HG03342 (cell line): ENCODE measurements at regions not wholly inside any gene's neighbourhood (a gene's known extent, or its start where the extent isn't known, plus 50 kb on each side); places are given as distances from the start of the nearest gene placed in this dataset.

ENCODE experiments used
- ATAC-seq: cut with Tn5 transposase; IDR thresholded peaks from one replicate; pipeline ENCODE4 v1.9.1; 2021; ENCODE audit warnings: mild to moderate bottlenecking, moderate library complexity; ENCODE audit not compliant: unreplicated experiment

DNA sequence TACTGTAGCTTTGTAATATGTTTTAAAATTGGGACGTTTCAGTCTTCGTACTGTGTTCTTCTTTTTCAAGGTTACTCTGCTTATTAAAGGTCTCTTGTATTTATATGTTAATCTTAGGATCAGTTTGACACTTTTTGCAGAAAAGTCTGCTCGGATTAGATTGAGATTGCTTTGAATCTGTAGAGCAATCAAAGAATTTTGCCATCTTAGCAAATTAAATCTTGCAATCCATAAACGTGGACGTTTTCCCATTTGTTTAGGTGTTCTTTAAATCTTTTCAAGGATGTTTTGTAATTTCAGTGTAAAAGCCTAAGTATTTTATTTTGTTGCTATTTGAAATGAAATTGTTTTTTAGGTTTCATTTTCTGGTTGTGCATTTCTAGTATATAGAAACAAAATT lies 78.0 kb upstream of the GTSF1L start:
- no peak for ATAC-seq

DNA sequence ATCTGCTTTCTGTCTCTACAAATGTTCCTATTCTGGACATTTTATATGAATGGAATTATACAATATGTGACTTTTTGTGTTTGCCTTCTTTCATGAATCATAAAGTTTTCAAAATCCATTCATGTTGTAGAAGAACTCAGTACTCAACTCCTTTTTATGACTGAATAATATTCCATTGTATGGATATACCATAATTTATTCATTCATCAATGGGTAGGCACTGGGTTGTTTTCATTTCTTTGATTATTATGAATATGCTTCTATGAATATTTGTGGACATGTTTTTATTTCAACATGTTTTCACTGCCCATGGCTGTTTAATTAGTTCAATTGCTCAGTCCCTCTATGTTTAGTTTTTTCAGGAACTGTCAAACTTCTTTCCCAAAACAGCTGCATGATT lies 76.5 kb upstream of the GTSF1L start:
- ATAC-seq = no peak

DNA sequence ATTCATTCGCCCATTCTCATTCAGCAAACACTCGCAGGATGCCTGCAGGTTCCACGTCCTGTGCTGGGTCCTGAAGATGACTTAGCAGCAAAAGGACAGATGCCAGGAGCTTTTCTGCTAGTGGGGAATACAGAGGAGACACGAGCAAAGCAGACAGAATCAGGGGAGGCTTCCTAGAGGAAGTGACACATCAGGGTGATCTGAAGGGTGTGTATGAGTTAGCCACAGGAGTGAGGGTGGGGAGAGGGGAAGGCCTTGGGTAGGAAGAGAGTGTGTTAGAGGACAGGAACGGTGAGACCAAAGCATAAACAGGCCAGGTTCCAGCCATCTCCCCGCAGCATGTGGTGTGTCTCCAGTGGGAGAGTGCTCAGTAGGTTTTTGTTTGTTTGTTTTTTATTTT lies 73.4 kb upstream of the GTSF1L start:
- no peak for ATAC-seq

DNA sequence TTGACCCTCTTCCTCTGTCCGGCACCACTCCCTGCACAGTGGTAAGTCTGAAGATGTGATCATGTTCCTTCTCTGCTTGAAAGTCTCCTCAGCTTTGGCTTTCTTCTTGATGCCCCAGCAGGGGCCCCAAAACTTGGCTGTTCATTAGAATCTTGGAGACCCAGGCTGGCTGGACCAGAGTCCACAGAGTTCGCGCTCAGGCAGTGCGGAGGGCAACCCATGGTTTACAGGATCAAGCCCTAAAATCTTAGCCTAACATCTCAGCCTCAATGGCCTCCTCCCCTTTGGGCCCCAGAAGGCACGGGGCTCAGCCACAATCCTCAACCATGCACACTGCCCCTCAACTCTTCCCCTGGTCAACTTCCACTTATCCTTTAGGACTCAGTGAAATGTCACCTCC lies 72.9 kb upstream of the GTSF1L start:
- ATAC-seq = no peak

DNA sequence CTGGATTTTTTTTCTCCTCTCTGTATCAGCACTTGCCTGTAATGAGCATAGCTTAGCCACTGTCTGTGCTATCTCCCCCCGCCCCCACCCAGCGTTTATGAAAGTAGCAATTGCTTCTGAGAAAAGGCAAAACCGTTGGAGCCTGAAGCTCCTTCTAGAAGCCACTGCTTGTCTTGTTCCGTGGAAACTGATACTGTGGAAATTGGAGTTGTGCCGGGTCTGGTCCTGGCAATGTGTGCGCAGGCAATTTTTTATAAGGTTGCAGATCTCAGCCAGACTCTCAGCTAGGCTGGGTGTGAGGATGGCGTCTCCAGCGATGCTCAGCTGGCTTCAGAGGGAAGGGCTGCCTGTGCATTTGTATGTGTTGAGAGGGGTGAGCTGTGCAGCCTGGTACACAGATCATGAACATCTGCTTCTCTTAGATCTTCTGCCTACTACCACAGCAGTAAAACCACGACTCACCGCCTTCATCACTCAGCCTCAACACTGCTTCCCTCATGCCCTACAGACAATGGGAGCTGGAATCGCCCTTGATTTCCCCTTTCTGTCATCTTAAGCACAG lies 72.4 kb upstream of the GTSF1L start:
- ATAC-seq = no peak

DNA sequence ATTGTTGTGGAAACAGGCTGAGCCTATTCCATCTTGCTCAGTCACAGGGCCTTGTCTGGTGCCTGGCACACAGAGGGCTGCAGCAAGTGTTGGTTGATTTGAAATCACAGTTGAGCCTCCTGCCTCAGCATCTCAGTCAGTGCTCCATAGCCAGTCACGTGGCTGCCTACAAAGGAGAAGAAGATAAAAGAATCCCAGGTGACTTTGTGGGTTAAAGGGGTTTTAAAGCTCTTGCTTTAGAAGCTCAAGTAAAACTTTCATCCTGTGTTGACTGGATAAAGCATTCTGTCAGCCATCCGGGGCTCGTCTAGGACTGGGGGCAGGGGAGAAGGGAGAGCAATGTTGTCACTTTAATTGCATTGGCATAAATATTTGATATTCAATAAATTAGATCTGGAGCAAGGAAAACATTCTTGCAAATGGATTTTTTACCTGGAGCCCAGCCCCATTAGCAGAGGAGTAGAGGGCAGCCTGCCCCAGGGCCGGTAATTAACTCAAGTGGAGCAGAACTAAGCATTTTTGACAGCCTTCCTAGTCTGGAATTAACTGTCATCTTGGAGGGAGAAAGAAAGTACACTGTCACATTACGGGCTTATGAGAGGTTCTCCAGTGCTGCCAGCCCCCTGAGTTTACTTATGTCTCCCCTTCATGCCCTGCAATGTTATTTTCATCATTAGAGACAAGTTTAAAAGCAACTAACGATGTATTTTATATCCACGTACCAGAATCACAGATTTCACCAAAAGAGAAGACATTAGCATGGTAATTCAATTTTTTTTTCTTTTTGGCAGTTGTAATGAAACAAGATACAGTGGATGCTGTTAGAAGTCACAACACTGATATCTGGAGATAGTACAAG lies 71.7 kb upstream of the GTSF1L start:
- no peak for ATAC-seq

DNA sequence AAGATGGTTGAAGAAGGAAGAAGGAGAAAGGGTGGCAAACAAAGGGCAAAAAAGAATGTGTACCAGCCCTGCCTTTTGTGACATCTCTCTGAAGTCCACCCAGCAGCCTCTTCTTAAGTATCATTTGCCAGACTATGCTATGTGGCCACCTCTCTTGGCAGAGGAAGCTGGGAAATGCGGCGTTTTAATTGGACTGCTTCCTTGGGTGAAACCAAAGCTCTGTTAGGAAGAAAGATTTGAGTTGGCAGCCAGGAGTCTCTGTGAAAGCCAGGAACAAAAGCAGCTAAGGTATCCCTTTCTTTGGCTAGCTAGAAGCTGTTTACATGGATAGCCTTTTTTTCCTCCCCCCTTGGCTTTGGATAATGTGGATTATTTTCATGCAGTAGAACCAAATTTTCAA lies 67.5 kb upstream of the GTSF1L start:
- no peak for ATAC-seq

DNA sequence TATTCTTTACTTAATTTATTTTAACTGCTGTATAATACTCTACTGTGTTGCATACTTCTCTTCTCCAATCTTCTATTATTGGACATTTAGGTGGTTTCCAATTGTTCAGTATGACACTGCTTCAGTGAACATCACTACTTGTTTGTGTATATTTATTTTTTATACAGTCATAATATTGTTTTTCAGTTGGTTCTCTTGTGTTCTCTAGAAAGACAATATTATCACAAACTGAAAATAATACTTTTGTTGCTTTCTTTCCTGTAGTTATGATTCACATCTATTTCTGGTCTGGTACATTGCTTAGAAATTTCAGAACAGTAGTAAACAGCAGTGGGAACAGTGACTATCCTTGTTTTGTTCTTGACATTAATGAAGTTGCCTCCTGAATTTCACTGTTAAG lies 62.8 kb upstream of the GTSF1L start:
- no peak for ATAC-seq

DNA sequence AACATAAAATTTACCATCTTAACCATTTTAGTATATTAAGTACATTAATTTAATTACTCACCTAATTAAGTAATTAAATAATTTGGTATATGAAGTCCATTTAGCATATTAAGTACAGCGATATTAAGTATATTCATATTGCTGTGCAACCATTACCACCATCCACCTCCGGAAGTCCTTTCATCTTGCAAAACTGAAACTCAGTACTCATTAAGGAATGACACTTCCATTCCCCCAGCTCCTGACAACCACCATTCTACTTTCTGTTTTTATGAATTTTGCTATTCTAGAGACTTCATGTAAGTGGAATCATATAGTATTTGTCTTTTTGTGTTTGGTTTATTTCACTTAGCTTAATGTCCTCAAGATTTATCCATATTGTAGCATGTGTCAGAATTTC lies 61.1 kb upstream of the GTSF1L start:
- ATAC-seq = no peak

DNA sequence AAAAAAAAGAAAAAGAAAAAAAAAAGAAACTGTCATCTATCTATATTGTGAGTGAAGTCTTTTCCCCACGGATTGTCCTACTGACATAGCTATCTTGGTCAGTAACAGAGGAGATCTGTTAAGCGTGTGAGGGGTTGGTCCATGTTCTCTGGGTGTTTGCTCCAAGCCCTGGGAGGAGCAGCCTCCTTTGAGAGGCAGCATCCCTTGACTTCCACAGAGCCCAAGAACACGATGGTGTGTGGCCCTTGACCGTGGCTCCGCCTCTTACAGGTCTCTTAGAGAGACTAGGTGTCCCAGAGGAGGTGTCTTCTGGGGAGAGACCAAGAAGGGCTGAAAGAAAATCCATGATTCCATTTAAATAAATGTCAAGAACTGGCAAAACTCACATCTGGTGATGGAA lies 60.1 kb upstream of the GTSF1L start:
- no peak for ATAC-seq

DNA sequence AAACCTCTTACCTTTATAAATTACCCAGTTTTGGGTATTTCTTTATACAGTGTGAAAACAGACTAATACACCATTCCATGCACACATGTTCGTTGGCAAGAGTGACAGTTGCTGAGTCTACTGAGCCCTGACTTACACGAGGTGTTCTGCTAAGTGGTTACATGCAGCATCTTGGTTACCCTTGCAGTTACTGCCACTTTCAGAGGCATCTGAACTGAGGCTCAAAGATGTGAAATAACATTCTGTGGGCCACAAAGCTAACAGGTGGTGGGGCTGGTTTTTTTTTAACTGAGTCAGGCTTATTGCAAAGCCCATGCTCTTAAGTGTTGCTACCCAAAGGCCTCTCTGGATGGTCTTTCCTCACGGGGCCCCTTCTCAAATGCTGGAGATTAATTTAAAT lies 54.4 kb upstream of the GTSF1L start:
- no peak for ATAC-seq

DNA sequence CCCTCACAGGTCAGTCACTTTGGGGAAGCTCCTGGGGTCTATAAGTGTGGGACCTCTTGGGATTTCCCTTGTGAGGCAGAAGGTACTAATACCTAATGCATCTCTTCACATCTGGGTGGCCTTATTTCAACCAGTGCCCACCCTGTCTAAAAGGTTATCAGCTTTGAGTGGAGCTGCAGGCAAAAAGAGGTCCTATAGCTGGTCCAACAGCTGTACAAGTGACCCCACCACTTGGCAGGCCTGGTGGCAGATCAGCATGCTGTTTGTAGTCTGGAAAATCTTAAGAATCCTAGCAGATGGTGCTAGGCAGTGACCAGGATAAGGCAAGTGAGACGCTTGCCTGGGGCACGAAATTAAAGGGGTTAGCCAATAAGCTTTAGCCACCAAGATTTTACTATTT lies 51.6 kb upstream of the GTSF1L start:
- ATAC-seq = no peak

DNA sequence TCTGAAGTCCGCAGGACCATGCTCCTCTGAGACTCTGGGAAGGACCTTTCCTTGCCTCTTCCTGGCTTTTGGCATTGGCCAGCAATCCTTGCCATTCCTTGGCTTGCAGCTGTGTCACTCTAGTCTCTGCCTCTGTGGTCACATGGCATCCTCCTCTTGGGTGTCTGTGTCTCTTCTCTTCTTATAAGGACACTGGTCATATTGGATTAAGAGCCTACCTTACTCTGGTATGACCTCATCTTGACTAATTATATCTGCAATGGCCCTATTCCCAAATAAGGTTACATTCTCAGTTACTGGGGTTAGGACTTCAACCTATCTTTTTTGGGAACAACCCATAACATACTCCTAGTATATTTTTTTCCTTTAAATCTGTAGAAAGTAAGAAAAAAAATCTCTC lies 49.9 kb upstream of the GTSF1L start:
- no peak for ATAC-seq
